SK-N-SH (cell line): ENCODE measurements at regions not wholly inside any gene's neighbourhood (a gene's known extent, or its start where the extent isn't known, plus 50 kb on each side); places are given as distances from the start of the nearest gene placed in this dataset.

Experiments
- CTCF ChIA-PET: fragments of 300-600, 350-600 bp; formaldehyde crosslinking; extraction: SDS; loops from one replicate; lab custom pipeline; 2021; lab: Yijun Ruan, JAX
- POLR2A ChIA-PET: fragments of 350-600 bp; sonication (Branson Sonifier 250); formaldehyde crosslinking; extraction: SDS; loops from one replicate; lab custom pipeline; 2020; ENCODE audit warnings: antibody characterized with exemption, inconsistent platforms; lab: Yijun Ruan, JAX
- DNase-seq: peaks from one replicate; pipeline ENCODE4 v3.0.0; 2012
- H2AFZ ChIP-seq: fragments of 200-600 bp; sonication (generic); 2 replicates; pipeline ENCODE4 v1.8.1; 2016; ENCODE audit warnings: antibody characterized with exemption, mild to moderate bottlenecking, low read depth
- H3F3A ChIP-seq: fragments of 200-600 bp; sonication (generic); replicated peaks from 2 replicates; pipeline ENCODE3; 2016; ENCODE audit warnings: antibody characterized with exemption, mild to moderate bottlenecking; ENCODE audit not compliant: insufficient read depth
- H3K27ac ChIP-seq, 2 experiments: fragments of 200-500 bp in 1 of 2; fragments of 200-600 bp in 1 of 2; sonication (Bioruptor generic) in 1 of 2; sonication (generic), shearing (Covaris generic) in 1 of 2; 2 replicates each; pipeline versions ENCODE4 v1.5.1 to v1.6.1; 2014 to 2016; ENCODE audit warnings: low read depth in 2 of 2, inconsistent platforms in 1 of 2, low read length in 1 of 2, mild to moderate bottlenecking in 1 of 2, mixed read lengths in 1 of 2
- H3K27me3 ChIP-seq: fragments of 200-600 bp; sonication (generic), shearing (Covaris generic); 2 replicates; pipeline ENCODE4 v1.6.1; 2016; ENCODE audit warnings: mixed run types; ENCODE audit not compliant: insufficient read depth
- H3K36me3 ChIP-seq, 2 experiments: fragments of 200-500 bp in 1 of 2; fragments of 200-600 bp in 1 of 2; sonication (Bioruptor generic) in 1 of 2; sonication (generic) in 1 of 2; replicated peaks in 1 of 2; 2 replicates each; pipeline versions ENCODE3 to v1.5.1; 2014 to 2016; ENCODE audit warnings: low read length in 1 of 2, mild to moderate bottlenecking in 1 of 2; ENCODE audit not compliant: insufficient read depth in 2 of 2, control insufficient read depth in 1 of 2
- H3K4me1 ChIP-seq, 2 experiments: fragments of 200-500 bp in 1 of 2; fragments of 200-600 bp in 1 of 2; sonication (Bioruptor generic) in 1 of 2; sonication (generic), shearing (Covaris generic) in 1 of 2; 2 replicates each; pipeline versions ENCODE4 v1.5.1 to v1.6.1; 2014 to 2016; ENCODE audit warnings: low read depth in 1 of 2, low read length in 1 of 2, mixed run types in 1 of 2; ENCODE audit not compliant: insufficient read depth in 2 of 2, control insufficient read depth in 1 of 2
- H3K4me2 ChIP-seq: fragments of 200-600 bp; sonication (generic), shearing (Covaris generic); 2 replicates; pipeline ENCODE4 v1.6.1; 2017; ENCODE audit warnings: mixed run types
- H3K4me3 ChIP-seq, 2 experiments: fragments of 200-500 bp in 1 of 2; fragments of 200-600 bp in 1 of 2; sonication (Bioruptor generic) in 1 of 2; sonication (generic), shearing (Covaris generic) in 1 of 2; 2 replicates each; pipeline versions ENCODE4 v1.5.1 to v1.8.1; 2014 to 2016; ENCODE audit warnings: low read depth in 2 of 2, inconsistent platforms in 1 of 2, low read length in 1 of 2, mild to moderate bottlenecking in 1 of 2, mixed read lengths in 1 of 2, moderate library complexity in 1 of 2
- H3K79me2 ChIP-seq: fragments of 200-600 bp; sonication (generic); 2 replicates; pipeline ENCODE4 v1.8.1; 2017; ENCODE audit warnings: mild to moderate bottlenecking; ENCODE audit not compliant: insufficient read depth
- H3K9ac ChIP-seq: fragments of 200-600 bp; sonication (generic); 2 replicates; pipeline ENCODE4 v1.6.1; 2017; ENCODE audit warnings: mixed run types
- H3K9me2 ChIP-seq: fragments of 200-600 bp; sonication (generic); 2 replicates; pipeline ENCODE4 v1.6.1; 2017; ENCODE audit warnings: mixed run types
- H3K9me3 ChIP-seq: fragments of 200-600 bp; sonication (generic); 2 replicates; pipeline ENCODE4 v1.6.1; 2017; ENCODE audit warnings: mixed run types, mild to moderate bottlenecking, moderate library complexity
- H4K20me1 ChIP-seq: fragments of 200-600 bp; sonication (generic); 2 replicates; pipeline ENCODE4 v1.6.1; 2017; ENCODE audit warnings: mild to moderate bottlenecking, mixed run types; ENCODE audit not compliant: insufficient read depth
- CHD2 ChIP-seq: fragments of 150-350 bp; IDR thresholded peaks from 2 replicates; pipeline ENCODE4 v1.6.1; 2018; ENCODE audit warnings: low read length; ENCODE audit not compliant: partially characterized antibody
- CTCF ChIP-seq: fragments of 200-600 bp; sonication (generic); IDR thresholded peaks from 2 replicates; pipeline ENCODE4 v1.6.1; 2017; ENCODE audit warnings: antibody characterized with exemption, mild to moderate bottlenecking, moderate library complexity
- EZH2phosphoT487 ChIP-seq: fragments of 200-600 bp; sonication (generic); IDR thresholded peaks from 2 replicates; pipeline ENCODE4 v1.6.1; 2017; ENCODE audit warnings: low read depth, mixed run types, mild to moderate bottlenecking, antibody characterized with exemption, moderate library complexity, borderline replicate concordance
- FOSL2 ChIP-seq: IDR thresholded peaks from 2 replicates; pipeline ENCODE4 v1.4.0; 2012; ENCODE audit warnings: low read depth, mild to moderate bottlenecking, moderate library complexity, borderline replicate concordance
- FOXM1 ChIP-seq: IDR thresholded peaks from 2 replicates; pipeline ENCODE4 v1.4.0; 2012; ENCODE audit warnings: low read depth, mild to moderate bottlenecking
- GABPA ChIP-seq: IDR thresholded peaks from 2 replicates; pipeline ENCODE4 v1.4.0; 2012; ENCODE audit warnings: low read depth, mild to moderate bottlenecking
- IRF3 ChIP-seq: fragments of 150-350 bp; IDR thresholded peaks from 2 replicates; pipeline ENCODE4 v1.6.1; 2016; ENCODE audit warnings: mild to moderate bottlenecking, low read depth, low read length
- JUND ChIP-seq: IDR thresholded peaks from 2 replicates; pipeline ENCODE4 v1.4.0; 2012
- MAX ChIP-seq: IDR thresholded peaks from 2 replicates; pipeline ENCODE4 v1.4.0; 2012; ENCODE audit warnings: low read depth
- NFIC ChIP-seq: IDR thresholded peaks from 2 replicates; pipeline ENCODE4 v1.4.0; 2012; ENCODE audit warnings: borderline replicate concordance
- RAD21 ChIP-seq: IDR thresholded peaks from 2 replicates; pipeline ENCODE4 v1.6.1; 2012; ENCODE audit warnings: mild to moderate bottlenecking, low read length
- RCOR1 ChIP-seq: fragments of 150-350 bp; IDR thresholded peaks from 2 replicates; pipeline ENCODE4 v1.6.1; 2017; ENCODE audit warnings: antibody characterized with exemption, low read length
- REST ChIP-seq: IDR thresholded peaks from 2 replicates; pipeline ENCODE4 v1.6.1; 2012; ENCODE audit warnings: mild to moderate bottlenecking, low read depth, low read length, moderate library complexity
- RFX5 ChIP-seq: IDR thresholded peaks from 2 replicates; pipeline ENCODE4 v1.6.1; 2012; ENCODE audit warnings: mild to moderate bottlenecking, improper control_type of control experiment, low read length
- RXRA ChIP-seq: IDR thresholded peaks from 2 replicates; pipeline ENCODE4 v1.4.0; 2012; ENCODE audit warnings: low read depth, mild to moderate bottlenecking, borderline replicate concordance
- SIN3A ChIP-seq: IDR thresholded peaks from 2 replicates; pipeline ENCODE4 v1.6.1; 2012; ENCODE audit warnings: low read depth, mild to moderate bottlenecking, low read length, moderate library complexity, borderline replicate concordance
- SMC3 ChIP-seq: IDR thresholded peaks from 2 replicates; pipeline ENCODE4 v1.6.1; 2012; ENCODE audit warnings: low read depth, low read length, improper control_type of control experiment
- TAF1 ChIP-seq: IDR thresholded peaks from 2 replicates; pipeline ENCODE4 v1.6.1; 2012; ENCODE audit warnings: low read depth, mild to moderate bottlenecking, low read length, moderate library complexity, borderline replicate concordance
- TCF12 ChIP-seq: IDR thresholded peaks from 2 replicates; pipeline ENCODE4 v1.4.0; 2012
- USF2 ChIP-seq: fragments of 150-350 bp; IDR thresholded peaks from 2 replicates; pipeline ENCODE4 v1.6.1; 2017; ENCODE audit warnings: antibody characterized with exemption, low read length, low read depth, borderline replicate concordance
- WGBS: methylation state at CpG from one replicate; pipeline ENCODE4 v1.1.6; 2017; ENCODE audit warnings: low lambda C conversion rate; 5-methylcytosine and 5-hydroxymethylcytosine counted together

- Histone ChIP-seq H3K4me3 (no peak overlapping the region), H3K79me2 (no peaks in the 10 kb centered on the region), H3F3A (no peaks in the 10 kb centered on the region), H3K9ac (no peak overlapping the region), H3K9me3 (no peaks in the 10 kb centered on the region), H3K27ac (no peak overlapping the region), H2AFZ (no peak overlapping the region), H3K9me2 (no peaks in the 10 kb centered on the region), H3K4me2 (no peak overlapping the region), H3K4me1 (no peaks in the 10 kb centered on the region), H3K36me3 (no peaks in the 10 kb centered on the region), H4K20me1 (no peaks in the 10 kb centered on the region), H3K27me3 (no peaks in the 10 kb centered on the region)
- CTCF ChIA-PET, result interaction anchor here (0.6 to 1.2 kb wide), 9 partner anchors 14 to 719 kb away, joined by 3 to 5 read pairs (median 3); no protein-coding TSS in a partner anchor
- 92% methylated on average over 8 of the region's 8 CpGs for WGBS
- TF ChIP-seq FOXM1 (no peak), CHD2 (no peak), GABPA (no peak), TAF1 (no peak), FOSL2 (no peak), SIN3A (no peak), CTCF (no peak), RCOR1 (no peak), RAD21 (no peak), JUND (no peak), REST (no peak), MAX (no peak), EZH2phosphoT487 (no peak), TCF12 (no peak), SMC3 (no peak), IRF3 (no peak), NFIC (no peak), RXRA (no peak), RFX5 (no peak), USF2 (no peak)
- POLR2A ChIA-PET, result no interaction called here
- no peak for DNase-seq
Measured at GRCh38 chr7:13724191-13724976, 265.1 kb downstream of the ETV1 start.
